Left lung (tissue), 4 donors: ENCODE measurements at regions not wholly inside any gene's neighbourhood (a gene's known extent, or its start where the extent isn't known, plus 50 kb on each side); places are given as distances from the start of the nearest gene placed in this dataset.

Source experiments
- ATAC-seq: fragments of 200-7000 bp; cut with Tn5 transposase; one replicate; pipeline ENCODE4 v1.9.1; 2020; ENCODE audit warnings: moderate library complexity
- DNase-seq, 4 donors: peaks; one replicate each; pipeline ENCODE4 v3.0.0-alpha.2; 2013 to 2020
- H3K27ac ChIP-seq, 2 donors: fragments of 200-600 bp; sonication (generic) in 1 of 2; one replicate each; pipeline versions ENCODE4 v1.5.0 to v1.8.0; 2020 to 2021
- H3K27me3 ChIP-seq, 2 donors: fragments of 200-600 bp; sonication (generic) in 1 of 2; one replicate each; pipeline versions ENCODE4 v1.5.0 to v1.8.0; 2020 to 2021
- H3K36me3 ChIP-seq, 2 donors: fragments of 200-600 bp; sonication (generic) in 1 of 2; one replicate each; pipeline versions ENCODE4 v1.5.0 to v1.8.0; 2020 to 2021
- H3K4me1 ChIP-seq, 2 donors: fragments of 200-600 bp; one replicate each; pipeline ENCODE4 v1.8.0; 2021
- H3K4me3 ChIP-seq, 2 donors: fragments of 200-600 bp; sonication (generic) in 1 of 2; one replicate each; pipeline versions ENCODE4 v1.5.0 to v1.8.0; 2020 to 2021; ENCODE audit warnings: mild to moderate bottlenecking in 1 of 2
- H3K9me3 ChIP-seq, 2 donors: fragments of 200-600 bp; sonication (generic) in 1 of 2; one replicate each; pipeline versions ENCODE4 v1.5.0 to v1.8.0; 2020 to 2021
- intact Hi-C, 2 donors: fragments of 100-400 bp; cut with DNase I; formaldehyde crosslinking; loops; one replicate each; pipeline versions ENCODE4 v1.11.2 to v1.14.2; 2022
- TF ChIP-seq, protein P1 (sequence below), 2 donors: fragments of 200-600 bp; sonication (generic) in 1 of 2; IDR thresholded peaks; one replicate each; pipeline versions ENCODE4 v1.5.0 to v1.8.0; 2021; ENCODE audit warnings: antibody characterized with exemption in 2 of 2
- donor health status: DM: no; HTN: yes; CAD: no.
- donor health status: DM: no; HTN: no; CAD: no.

DNA sequence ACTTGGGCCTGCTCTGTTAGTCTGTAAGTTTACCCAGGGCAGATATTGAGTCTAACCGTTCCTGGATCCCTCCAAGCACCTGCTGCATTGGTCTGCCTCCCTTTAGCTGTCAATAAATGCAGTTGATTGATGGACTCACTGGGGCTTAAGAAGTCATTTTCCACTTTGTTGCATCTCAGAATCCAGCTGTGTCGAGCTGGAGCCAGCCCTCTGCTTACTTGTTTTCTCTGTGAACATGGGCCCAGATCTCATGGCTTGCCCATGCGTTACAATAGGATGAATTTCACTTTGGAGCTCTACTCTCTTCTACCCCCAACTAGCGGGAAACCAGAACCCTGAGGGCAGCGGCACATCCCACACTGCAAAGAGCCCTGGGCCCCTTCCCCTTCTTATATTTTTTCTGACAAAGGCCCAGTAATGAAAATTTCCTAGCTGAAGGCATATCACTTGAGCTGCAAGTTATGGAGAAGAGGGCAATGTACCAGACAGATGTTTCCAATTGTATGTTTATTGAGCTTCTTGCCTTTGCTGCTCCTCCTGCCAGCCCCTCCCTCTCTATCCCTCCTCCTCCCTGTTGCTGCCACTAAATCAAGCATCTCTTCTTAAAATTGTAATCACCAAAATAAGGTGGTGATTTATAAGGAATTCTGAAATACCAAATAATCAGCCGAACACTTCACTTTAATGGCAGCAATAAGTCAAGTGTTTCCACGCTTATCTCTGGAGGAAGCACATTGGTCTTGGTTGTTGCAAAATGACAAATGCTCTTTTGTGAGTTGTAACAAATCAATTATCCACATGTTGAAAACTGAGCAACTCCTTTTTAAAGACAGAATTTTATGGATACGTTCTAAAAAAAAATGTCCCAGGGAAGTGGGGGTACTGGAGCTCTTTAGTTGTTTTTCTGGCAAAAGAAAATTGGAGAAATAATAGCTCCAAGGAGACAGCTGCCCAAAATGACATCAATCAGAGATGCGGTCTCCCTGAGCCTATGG, 212.3 kb upstream of the ZBED5 start:
- Histone ChIP-seq H3K4me1 (no peaks in the 10 kb centered on the region), H3K27me3 (no peaks in the 10 kb centered on the region), H3K36me3 (no peaks in the 10 kb centered on the region), H3K4me3 (no peak overlapping the region), H3K9me3 (no peaks in the 10 kb centered on the region), H3K27ac (no peak overlapping the region)
- TF ChIP-seq, protein P1, sequence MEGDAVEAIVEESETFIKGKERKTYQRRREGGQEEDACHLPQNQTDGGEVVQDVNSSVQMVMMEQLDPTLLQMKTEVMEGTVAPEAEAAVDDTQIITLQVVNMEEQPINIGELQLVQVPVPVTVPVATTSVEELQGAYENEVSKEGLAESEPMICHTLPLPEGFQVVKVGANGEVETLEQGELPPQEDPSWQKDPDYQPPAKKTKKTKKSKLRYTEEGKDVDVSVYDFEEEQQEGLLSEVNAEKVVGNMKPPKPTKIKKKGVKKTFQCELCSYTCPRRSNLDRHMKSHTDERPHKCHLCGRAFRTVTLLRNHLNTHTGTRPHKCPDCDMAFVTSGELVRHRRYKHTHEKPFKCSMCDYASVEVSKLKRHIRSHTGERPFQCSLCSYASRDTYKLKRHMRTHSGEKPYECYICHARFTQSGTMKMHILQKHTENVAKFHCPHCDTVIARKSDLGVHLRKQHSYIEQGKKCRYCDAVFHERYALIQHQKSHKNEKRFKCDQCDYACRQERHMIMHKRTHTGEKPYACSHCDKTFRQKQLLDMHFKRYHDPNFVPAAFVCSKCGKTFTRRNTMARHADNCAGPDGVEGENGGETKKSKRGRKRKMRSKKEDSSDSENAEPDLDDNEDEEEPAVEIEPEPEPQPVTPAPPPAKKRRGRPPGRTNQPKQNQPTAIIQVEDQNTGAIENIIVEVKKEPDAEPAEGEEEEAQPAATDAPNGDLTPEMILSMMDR (IDR thresholded peaks at IDR 0.05): no peak
- intact Hi-C loops: no loop called here
- ATAC-seq (no peak), DNase-seq (no peak)

DNA sequence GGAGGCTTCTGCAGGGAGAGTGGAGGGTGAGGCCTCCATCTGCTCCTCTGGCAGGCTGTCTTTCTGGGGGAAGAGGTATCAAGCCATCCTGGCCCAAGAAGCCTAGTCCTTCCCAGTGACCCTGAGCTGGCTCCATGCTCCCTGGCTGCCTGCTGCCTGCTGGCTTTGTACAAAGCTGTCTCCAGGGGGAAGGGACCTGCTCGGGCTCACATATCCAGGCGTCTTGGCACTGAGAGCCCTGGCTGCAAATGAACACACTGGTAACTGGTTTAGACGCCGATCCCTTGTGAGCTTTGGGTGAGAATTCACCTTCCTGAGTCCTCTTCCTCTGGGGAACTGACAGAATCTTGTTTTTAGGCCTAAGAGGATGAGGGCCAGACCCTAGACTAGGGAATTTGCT, 210.3 kb upstream of the ZBED5 start:
- intact Hi-C loops: no loop called here
- no peak overlapping the region for H3K27ac ChIP-seq
- ATAC-seq: no peak

DNA sequence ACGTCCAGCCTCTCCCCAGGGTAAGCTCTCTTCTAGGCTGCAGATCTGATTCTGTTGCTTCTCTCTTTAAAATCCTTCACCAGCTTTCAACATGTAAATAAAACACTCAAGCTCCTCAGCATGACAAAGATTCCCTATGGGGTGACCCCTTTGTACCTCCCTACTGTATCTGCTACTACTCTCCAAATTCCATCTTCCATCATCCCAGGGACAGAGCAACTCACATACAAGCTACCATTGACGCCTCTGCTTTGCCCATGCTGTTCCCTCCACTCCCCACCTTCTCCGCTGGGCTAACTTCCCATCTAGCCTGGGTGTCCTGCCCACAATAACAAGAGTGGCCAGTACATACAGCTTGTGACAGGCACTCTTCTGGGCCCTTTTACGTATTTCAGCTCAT, 207.5 kb upstream of the ZBED5 start:
- DNase-seq: no peak
- H3K4me1 ChIP-seq: no peaks in the 10 kb centered on the region
- no peak for ATAC-seq

More for the DNA sequence above, 210.3 kb upstream of the ZBED5 start:
- Histone ChIP-seq H3K27me3 (no peaks in the 10 kb centered on the region), H3K4me3 (no peak overlapping the region), H3K9me3 (no peaks in the 10 kb centered on the region), H3K4me1 (no peaks in the 10 kb centered on the region), H3K36me3 (no peaks in the 10 kb centered on the region)
- TF ChIP-seq, protein P1 (IDR thresholded peaks at IDR 0.05): no peak
- no peak for DNase-seq

DNA sequence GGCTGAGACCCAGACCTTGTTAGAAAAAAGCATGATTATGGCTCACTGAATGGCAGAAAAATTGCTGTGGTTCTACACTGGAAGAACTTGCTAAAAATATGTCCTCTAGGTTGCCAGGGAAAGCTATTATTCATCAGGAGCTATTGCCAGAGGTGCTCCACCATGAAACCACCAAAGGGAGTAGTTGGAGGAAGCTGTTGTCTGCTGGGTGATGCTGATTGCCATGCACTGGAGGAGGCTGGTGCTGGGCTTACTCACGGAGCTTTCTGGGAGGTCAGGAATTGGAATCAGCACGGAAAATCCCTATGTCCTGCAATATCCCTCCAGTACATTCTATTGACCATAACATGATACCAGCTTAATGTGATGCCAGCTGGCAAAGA, 199.6 kb upstream of the ZBED5 start:
- Histone ChIP-seq H3K27ac (no peak overlapping the region), H3K36me3 (no peaks in the 10 kb centered on the region), H3K4me3 (no peak overlapping the region), H3K4me1 (no peaks in the 10 kb centered on the region), H3K27me3 (no peaks in the 10 kb centered on the region), H3K9me3 (peaks cover 0 to 26% of the 10 kb centered on the region in 2 donors)
- TF ChIP-seq, protein P1 (IDR thresholded peaks at IDR 0.05): no peak
- DNase-seq (no peak), ATAC-seq (peak; percentile 44)
- intact Hi-C loops: no loop called here

More for the DNA sequence above, 207.5 kb upstream of the ZBED5 start:
- TF ChIP-seq, protein P1 (IDR thresholded peaks at IDR 0.05): no peak
- Histone ChIP-seq H3K27me3 (no peaks in the 10 kb centered on the region), H3K4me3 (no peak overlapping the region), H3K36me3 (no peaks in the 10 kb centered on the region), H3K9me3 (no peaks in the 10 kb centered on the region), H3K27ac (no peak overlapping the region)
- intact Hi-C loops: no loop called here

DNA sequence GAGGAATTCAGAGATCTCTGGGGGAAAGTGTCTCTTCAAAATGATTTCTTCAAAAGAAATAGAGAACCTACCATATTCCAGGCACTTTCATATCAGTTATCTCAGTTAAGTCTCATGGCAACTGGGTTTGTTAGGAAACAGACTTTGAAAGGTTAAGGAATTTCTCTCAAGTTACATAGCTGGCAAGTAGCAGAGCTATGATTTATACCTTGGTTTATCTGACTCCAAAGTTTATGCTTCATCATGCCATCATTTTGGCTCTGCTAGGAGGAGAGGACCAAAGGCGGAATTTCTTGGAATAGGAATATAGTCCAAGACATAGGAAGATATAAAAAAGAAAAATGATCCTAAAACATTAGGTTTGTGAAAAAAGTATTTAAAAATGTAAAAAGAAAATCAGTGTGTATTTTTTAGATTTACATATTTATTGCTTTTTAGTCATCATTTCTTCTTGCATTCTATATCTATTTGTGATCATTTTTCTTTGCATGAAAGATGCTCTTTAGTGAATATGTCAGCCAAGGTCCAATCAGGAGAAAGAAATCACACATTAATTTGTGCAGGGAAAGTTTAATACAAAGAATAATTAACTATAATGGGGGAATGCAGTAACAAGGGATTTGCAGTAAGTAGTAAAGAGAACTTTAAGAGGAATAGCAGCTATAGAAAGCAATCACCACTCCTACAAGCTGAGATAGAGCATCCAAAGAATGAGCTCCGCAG, 199.1 kb upstream of the ZBED5 start:
- intact Hi-C loops: no loop called here
- no peak overlapping the region for H3K4me3 ChIP-seq
- no peak overlapping the region for H3K27ac ChIP-seq
- TF ChIP-seq, protein P1 (IDR thresholded peaks at IDR 0.05): no peak
- no peak for ATAC-seq
- H3K4me1 ChIP-seq: no peaks in the 10 kb centered on the region
- peaks cover 0 to 26% of the 10 kb centered on the region in 2 donors for H3K9me3 ChIP-seq
- no peaks in the 10 kb centered on the region for H3K36me3 ChIP-seq
- no peaks in the 10 kb centered on the region for H3K27me3 ChIP-seq
- DNase-seq: no peak
